ENCODE measurements at regions not wholly inside any gene's neighbourhood (a gene's known extent, or its start where the extent isn't known, plus 50 kb on each side); places are given as distances from the start of the nearest gene placed in this dataset.

GRCh38 chr12:83691730-83692129, 1005.0 kb downstream of the TMTC2 start:
- TF ChIP-seq, protein P1, sequence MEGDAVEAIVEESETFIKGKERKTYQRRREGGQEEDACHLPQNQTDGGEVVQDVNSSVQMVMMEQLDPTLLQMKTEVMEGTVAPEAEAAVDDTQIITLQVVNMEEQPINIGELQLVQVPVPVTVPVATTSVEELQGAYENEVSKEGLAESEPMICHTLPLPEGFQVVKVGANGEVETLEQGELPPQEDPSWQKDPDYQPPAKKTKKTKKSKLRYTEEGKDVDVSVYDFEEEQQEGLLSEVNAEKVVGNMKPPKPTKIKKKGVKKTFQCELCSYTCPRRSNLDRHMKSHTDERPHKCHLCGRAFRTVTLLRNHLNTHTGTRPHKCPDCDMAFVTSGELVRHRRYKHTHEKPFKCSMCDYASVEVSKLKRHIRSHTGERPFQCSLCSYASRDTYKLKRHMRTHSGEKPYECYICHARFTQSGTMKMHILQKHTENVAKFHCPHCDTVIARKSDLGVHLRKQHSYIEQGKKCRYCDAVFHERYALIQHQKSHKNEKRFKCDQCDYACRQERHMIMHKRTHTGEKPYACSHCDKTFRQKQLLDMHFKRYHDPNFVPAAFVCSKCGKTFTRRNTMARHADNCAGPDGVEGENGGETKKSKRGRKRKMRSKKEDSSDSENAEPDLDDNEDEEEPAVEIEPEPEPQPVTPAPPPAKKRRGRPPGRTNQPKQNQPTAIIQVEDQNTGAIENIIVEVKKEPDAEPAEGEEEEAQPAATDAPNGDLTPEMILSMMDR (IDR thresholded peaks at IDR 0.05; ENCODE audit: low read depth, low read length, missing control alignments) = no peak
- no peak for DNase-seq (ENCODE audit: extremely low read depth, low read depth)
- no peak overlapping the region for H3K4me3 ChIP-seq (replicated peaks; ENCODE audit: low read depth, low read length)

GRCh38 chr12:83690465-83690864, 1003.8 kb downstream of the TMTC2 start:
- H3K4me3 ChIP-seq (replicated peaks; ENCODE audit: low read depth, low read length) = no peak overlapping the region
- TF ChIP-seq, protein P1 (IDR thresholded peaks at IDR 0.05; ENCODE audit: low read depth, low read length, missing control alignments) = no peak
- DNase-seq (ENCODE audit: extremely low read depth, low read depth) = no peak

DNA sequence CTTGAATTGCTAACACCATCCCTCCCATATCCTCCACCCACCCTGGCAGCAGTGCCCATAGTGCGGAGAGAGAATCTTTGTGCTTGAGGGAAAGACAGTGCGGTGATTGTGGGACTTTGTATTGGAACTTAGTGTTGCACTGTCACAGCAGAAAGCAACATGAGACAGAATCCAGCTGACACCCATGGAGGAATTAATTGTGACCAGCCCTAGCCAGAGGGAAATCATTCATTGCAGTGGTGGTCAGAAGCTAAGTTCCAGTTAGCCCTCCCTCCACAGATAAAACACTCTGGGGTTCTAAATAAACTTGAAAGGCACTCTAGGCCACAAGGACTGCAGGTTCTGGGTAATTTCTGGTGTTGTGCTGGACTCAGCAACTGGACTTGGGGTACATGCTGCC, 1002.6 kb downstream of the TMTC2 start:
- no peak for DNase-seq (ENCODE audit: extremely low read depth, low read depth)
- no peak overlapping the region for H3K4me3 ChIP-seq (replicated peaks; ENCODE audit: low read depth, low read length)
- TF ChIP-seq, protein P1 (IDR thresholded peaks at IDR 0.05; ENCODE audit: low read depth, low read length, missing control alignments) = no peak

GRCh38 chr12:83676781-83677295, 990.1 kb downstream of the TMTC2 start:
- H3K4me3 ChIP-seq (replicated peaks; ENCODE audit: low read depth, low read length) = no peak overlapping the region
- DNase-seq (ENCODE audit: extremely low read depth, low read depth) = no peak
- TF ChIP-seq, protein P1 (IDR thresholded peaks at IDR 0.05; ENCODE audit: low read depth, low read length, missing control alignments) = no peak

DNA sequence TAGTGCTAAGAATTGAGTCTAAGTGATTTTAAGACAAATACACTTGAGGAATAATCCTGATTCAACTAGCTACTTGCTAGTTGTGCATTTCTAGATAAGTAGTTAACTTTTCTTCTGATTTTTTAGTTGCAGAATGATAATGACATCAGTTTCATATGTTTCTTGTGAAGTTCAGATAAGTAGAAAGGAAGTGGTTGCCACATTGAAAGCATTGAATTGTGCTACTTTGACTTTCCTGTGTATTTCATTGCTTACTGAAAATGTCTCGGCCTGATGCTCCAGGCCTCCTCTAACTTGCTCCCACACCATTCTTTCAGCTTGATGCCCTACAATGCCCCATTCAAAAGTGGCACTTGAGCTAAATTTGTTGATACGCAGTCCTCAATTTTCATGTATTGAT, 980.0 kb downstream of the TMTC2 start:
- DNase-seq (ENCODE audit: extremely low read depth, low read depth) = no peak
- TF ChIP-seq, protein P1 (IDR thresholded peaks at IDR 0.05; ENCODE audit: low read depth, low read length, missing control alignments) = no peak
- no peak overlapping the region for H3K4me3 ChIP-seq (replicated peaks; ENCODE audit: low read depth, low read length)

DNA sequence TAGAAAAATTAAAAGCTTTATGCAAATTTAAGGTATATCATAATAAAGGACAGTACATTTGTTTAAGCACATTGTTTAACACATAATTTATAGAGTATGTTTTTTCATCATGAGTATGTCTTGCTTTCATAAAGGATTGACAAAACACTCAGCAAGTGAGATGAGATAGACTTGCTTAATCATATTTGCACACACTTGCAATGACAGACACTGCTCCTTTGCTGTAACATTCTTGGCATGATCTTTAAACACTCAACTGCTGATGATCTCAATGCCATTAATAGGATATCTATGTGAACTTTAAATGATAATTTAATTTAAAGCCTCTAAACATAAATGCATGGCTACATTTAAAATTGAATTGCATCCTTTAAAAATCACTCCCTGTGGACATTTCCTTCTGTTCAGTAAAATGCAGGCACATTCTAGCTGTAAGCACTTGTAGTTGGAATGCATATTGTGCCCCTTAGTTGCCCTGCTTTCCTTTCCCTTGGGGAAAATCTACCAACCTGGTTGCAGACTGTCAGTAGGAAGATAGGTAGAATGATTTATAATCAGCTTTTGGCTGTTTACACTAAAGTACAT, 979.0 kb downstream of the TMTC2 start:
- DNase-seq (ENCODE audit: extremely low read depth, low read depth) = no peak
- TF ChIP-seq, protein P1 (IDR thresholded peaks at IDR 0.05; ENCODE audit: low read depth, low read length, missing control alignments) = no peak
- no peak overlapping the region for H3K4me3 ChIP-seq (replicated peaks; ENCODE audit: low read depth, low read length)

DNA sequence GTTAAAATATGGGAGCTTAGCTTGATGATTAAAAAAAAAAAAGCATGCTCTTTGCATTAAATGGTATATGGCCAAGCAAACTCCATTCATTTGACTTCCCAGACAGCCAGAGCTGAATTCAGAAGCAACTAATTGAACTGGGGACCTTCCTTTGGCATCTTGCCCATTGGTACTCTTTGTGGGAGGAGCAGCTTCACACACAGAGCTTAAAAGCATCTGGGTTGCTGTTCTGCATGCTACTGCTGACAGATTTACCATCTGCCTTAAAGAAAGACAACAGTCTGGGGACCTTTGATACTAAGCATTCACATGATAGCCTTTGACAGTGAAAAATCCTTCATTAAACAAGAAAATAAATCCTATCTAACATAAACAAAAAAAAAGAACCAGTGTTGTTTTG, 977.9 kb downstream of the TMTC2 start:
- no peak overlapping the region for H3K4me3 ChIP-seq (replicated peaks; ENCODE audit: low read depth, low read length)
- TF ChIP-seq, protein P1 (IDR thresholded peaks at IDR 0.05; ENCODE audit: low read depth, low read length, missing control alignments) = no peak
- DNase-seq (ENCODE audit: extremely low read depth, low read depth) = peak; percentile 2
